SK-N-SH treated with all-trans-retinoic acid at 6 μM for 48 hours (cell line): ENCODE measurements at regions not wholly inside any gene's neighbourhood (a gene's known extent, or its start where the extent isn't known, plus 50 kb on each side); places are given as distances from the start of the nearest gene placed in this dataset.

Experiments
- ATAC-seq: fragments of 200-7000 bp; cut with Tn5 transposase; 3 replicates; pipeline ENCODE4 v1.9.1; 2020; ENCODE audit warnings: mild to moderate bottlenecking, moderate library complexity
- ARNTL ChIP-seq: fragments of 450-650 bp; formaldehyde crosslinking; IDR thresholded peaks from 2 replicates; pipeline ENCODE4 v1.5.0; 2020; ENCODE audit warnings: low read depth, mild to moderate bottlenecking, moderate library complexity, borderline replicate concordance
- BACH2 ChIP-seq: fragments of 250-450 bp; sonication (Bioruptor Pico); IDR thresholded peaks from 2 replicates; pipeline ENCODE4 v1.9.0; 2021; ENCODE audit warnings: mild to moderate bottlenecking, borderline replicate concordance
- CSDC2 ChIP-seq: fragments of 250-450 bp; sonication (Bioruptor Pico); IDR thresholded peaks from 2 replicates; pipeline ENCODE4 v1.5.0; 2020; ENCODE audit warnings: mild to moderate bottlenecking, moderate library complexity
- ESRRG ChIP-seq: fragments of 250-450 bp; sonication (Bioruptor Pico); IDR thresholded peaks from 2 replicates; pipeline ENCODE4 v1.6.1; 2021; ENCODE audit warnings: mild to moderate bottlenecking
- GLIS3 ChIP-seq: fragments of 250-450 bp; sonication (Bioruptor Pico); IDR thresholded peaks from 2 replicates; pipeline ENCODE4 v1.5.0; 2020; ENCODE audit warnings: mild to moderate bottlenecking, moderate library complexity
- ISL1 ChIP-seq: fragments of 250-450 bp; sonication (Bioruptor Pico); IDR thresholded peaks from 2 replicates; pipeline ENCODE4 v2.1.2; 2022; ENCODE audit warnings: mild to moderate bottlenecking, moderate library complexity
- OSR1 ChIP-seq: fragments of 250-450 bp; sonication (Bioruptor Pico); IDR thresholded peaks from 2 replicates; pipeline ENCODE4 v1.8.0; 2022; ENCODE audit warnings: moderate library complexity, mild to moderate bottlenecking, inconsistent platforms
- POU6F1 ChIP-seq: fragments of 250-450 bp; sonication (Bioruptor Pico); IDR thresholded peaks from 2 replicates; pipeline ENCODE4 v1.8.0; 2021; ENCODE audit warnings: low read depth, mild to moderate bottlenecking, moderate library complexity, borderline replicate concordance
- PPARA ChIP-seq: fragments of 250-450 bp; sonication (Bioruptor Pico); IDR thresholded peaks from 2 replicates; pipeline ENCODE4 v1.5.0; 2020; ENCODE audit warnings: mild to moderate bottlenecking, borderline replicate concordance
- RARB ChIP-seq: fragments of 250-450 bp; sonication (Bioruptor Pico); IDR thresholded peaks from 2 replicates; pipeline ENCODE4 v1.8.0; 2021; ENCODE audit warnings: mild to moderate bottlenecking, moderate library complexity
- SNAI2 ChIP-seq: fragments of 250-450 bp; sonication (Bioruptor Pico); IDR thresholded peaks from 2 replicates; pipeline ENCODE4 v1.5.0; 2020; ENCODE audit warnings: mild to moderate bottlenecking, moderate library complexity
- TCF4 ChIP-seq: fragments of 250-450 bp; sonication (Bioruptor Pico); IDR thresholded peaks from 2 replicates; pipeline ENCODE4 v1.8.0; 2021; ENCODE audit warnings: mild to moderate bottlenecking, moderate library complexity, borderline replicate concordance
- TOX ChIP-seq: fragments of 250-450 bp; sonication (Bioruptor Pico); IDR thresholded peaks from 2 replicates; pipeline ENCODE4 v1.8.0; 2021; ENCODE audit warnings: mild to moderate bottlenecking, moderate library complexity, borderline replicate concordance
- ZC3H10 ChIP-seq: fragments of 250-450 bp; sonication (Bioruptor Pico); IDR thresholded peaks from 2 replicates; pipeline ENCODE4 v1.5.1; 2021; ENCODE audit warnings: mild to moderate bottlenecking, moderate library complexity
- ZFP3 ChIP-seq: fragments of 250-450 bp; sonication (Bioruptor Pico); IDR thresholded peaks from 2 replicates; pipeline ENCODE4 v1.5.0; 2020; ENCODE audit warnings: mild to moderate bottlenecking, moderate library complexity
- ZFP30 ChIP-seq: fragments of 450-650 bp; formaldehyde crosslinking; IDR thresholded peaks from 2 replicates; pipeline ENCODE4 v1.5.0; 2022; ENCODE audit warnings: mild to moderate bottlenecking, moderate library complexity
- ZNF565 ChIP-seq: fragments of 450-650 bp; formaldehyde crosslinking; conservative IDR thresholded peaks from 2 replicates; pipeline ENCODE4 v1.5.0; 2020; ENCODE audit warnings: low read depth, mild to moderate bottlenecking, moderate library complexity
- ZNF70 ChIP-seq: fragments of 450-650 bp; formaldehyde crosslinking; IDR thresholded peaks from 2 replicates; pipeline ENCODE4 v1.5.0; 2020; ENCODE audit warnings: mild to moderate bottlenecking, moderate library complexity
- ZNF8 ChIP-seq: fragments of 450-650 bp; formaldehyde crosslinking; IDR thresholded peaks from 2 replicates; pipeline ENCODE4 v1.5.0; 2020; ENCODE audit warnings: mild to moderate bottlenecking, moderate library complexity
- TF ChIP-seq, protein P1 (sequence below): fragments of 250-450 bp; sonication (Bioruptor Pico); IDR thresholded peaks from 2 replicates; pipeline ENCODE4 v1.5.1; 2021; ENCODE audit warnings: mild to moderate bottlenecking, moderate library complexity
- TF ChIP-seq, protein P2 (sequence below): fragments of 250-450 bp; sonication (Bioruptor Pico); IDR thresholded peaks from 2 replicates; pipeline ENCODE4 v1.5.0; 2020; ENCODE audit warnings: mild to moderate bottlenecking, moderate library complexity
- TF ChIP-seq, protein P3 (sequence below): fragments of 250-450 bp; sonication (Bioruptor Pico); IDR thresholded peaks from 2 replicates; pipeline ENCODE4 v1.5.1; 2020; ENCODE audit warnings: low read depth, mild to moderate bottlenecking, moderate library complexity
- TF ChIP-seq, protein P4 (sequence below): fragments of 250-450 bp; sonication (Bioruptor Pico); IDR thresholded peaks from 2 replicates; pipeline ENCODE4 v1.8.0; 2020; ENCODE audit warnings: mild to moderate bottlenecking, moderate library complexity, borderline replicate concordance

DNA sequence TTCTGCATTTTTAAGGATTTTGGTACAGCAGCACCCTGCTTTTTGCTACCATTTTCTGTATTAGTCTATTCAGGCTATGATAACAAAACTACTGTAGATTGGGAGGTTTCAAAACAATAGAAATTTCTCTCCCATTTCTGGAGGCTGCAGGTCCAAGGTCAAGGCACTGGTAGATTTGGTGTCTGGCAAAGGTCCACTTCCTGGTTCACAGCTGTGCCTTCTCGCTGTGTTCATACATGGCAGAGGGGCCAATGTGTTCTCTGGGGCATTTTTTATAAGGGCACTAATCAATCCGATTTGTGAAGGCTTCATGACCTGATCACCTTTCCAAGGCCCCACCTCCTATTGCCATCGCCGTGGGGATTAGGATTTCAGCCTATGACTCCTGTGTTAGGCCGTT, 268.1 kb upstream of the RTL1 start (continued):
- TF ChIP-seq TOX (CRISPR knock-in tag) (no peak), SNAI2 (CRISPR knock-in tag) (no peak), TCF4 (CRISPR knock-in tag) (no peak), CSDC2 (no peak)
- TF ChIP-seq, protein P1, sequence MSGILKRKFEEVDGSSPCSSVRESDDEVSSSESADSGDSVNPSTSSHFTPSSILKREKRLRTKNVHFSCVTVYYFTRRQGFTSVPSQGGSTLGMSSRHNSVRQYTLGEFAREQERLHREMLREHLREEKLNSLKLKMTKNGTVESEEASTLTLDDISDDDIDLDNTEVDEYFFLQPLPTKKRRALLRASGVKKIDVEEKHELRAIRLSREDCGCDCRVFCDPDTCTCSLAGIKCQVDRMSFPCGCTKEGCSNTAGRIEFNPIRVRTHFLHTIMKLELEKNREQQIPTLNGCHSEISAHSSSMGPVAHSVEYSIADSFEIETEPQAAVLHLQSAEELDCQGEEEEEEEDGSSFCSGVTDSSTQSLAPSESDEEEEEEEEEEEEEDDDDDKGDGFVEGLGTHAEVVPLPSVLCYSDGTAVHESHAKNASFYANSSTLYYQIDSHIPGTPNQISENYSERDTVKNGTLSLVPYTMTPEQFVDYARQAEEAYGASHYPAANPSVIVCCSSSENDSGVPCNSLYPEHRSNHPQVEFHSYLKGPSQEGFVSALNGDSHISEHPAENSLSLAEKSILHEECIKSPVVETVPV (CRISPR knock-in tag), result no peak
- TF ChIP-seq, all 23 proteins: peak for 0

DNA sequence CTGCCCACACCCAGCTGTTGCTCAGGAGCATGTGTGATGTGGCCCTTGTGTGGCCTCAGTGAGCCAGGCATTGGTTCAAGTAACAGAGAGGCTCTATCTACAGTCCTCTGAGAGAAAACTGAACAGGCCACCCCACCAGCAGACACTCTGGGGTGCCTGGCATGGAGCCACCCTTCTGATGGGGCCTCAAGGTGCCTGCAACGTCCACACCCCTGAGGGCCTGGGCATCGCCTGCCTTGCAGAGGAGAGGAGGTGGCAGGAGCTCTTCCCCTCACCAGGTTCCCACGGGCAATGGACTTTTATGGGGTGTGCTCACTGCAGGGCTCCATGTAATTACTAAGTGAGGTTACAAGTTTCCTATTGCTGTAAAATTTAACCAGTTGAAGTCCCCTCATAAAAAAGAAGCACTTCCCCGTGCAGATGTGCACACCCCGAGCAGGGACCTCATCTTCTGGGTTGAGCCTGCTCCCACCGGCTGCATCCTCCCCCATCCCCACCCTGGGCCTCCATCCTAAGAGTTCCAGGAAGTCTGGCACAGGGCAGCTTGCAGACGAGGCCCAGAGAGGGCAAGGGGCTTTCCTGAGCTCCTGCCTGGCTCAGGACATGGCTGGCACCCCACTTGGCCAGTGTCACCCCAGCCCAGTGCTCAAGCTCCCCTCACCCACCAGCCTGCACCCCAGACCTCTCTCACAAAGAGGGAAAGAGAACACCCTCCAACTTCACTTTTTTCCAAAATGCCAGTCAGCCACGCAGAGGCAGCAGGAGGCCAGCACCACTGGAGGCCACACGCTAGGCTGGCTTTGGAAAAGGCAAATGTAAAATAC, 270.4 kb upstream of the RTL1 start:
- ATAC-seq, result no peak
- no peak for TF ChIP-seq BACH2 (CRISPR knock-in tag)
- no peak for TF ChIP-seq GLIS3 (CRISPR knock-in tag)
- TF ChIP-seq POU6F1 (CRISPR knock-in tag), result no peak
- TF ChIP-seq ZFP30 (CRISPR knock-in tag), result no peak
- TF ChIP-seq, protein P2, sequence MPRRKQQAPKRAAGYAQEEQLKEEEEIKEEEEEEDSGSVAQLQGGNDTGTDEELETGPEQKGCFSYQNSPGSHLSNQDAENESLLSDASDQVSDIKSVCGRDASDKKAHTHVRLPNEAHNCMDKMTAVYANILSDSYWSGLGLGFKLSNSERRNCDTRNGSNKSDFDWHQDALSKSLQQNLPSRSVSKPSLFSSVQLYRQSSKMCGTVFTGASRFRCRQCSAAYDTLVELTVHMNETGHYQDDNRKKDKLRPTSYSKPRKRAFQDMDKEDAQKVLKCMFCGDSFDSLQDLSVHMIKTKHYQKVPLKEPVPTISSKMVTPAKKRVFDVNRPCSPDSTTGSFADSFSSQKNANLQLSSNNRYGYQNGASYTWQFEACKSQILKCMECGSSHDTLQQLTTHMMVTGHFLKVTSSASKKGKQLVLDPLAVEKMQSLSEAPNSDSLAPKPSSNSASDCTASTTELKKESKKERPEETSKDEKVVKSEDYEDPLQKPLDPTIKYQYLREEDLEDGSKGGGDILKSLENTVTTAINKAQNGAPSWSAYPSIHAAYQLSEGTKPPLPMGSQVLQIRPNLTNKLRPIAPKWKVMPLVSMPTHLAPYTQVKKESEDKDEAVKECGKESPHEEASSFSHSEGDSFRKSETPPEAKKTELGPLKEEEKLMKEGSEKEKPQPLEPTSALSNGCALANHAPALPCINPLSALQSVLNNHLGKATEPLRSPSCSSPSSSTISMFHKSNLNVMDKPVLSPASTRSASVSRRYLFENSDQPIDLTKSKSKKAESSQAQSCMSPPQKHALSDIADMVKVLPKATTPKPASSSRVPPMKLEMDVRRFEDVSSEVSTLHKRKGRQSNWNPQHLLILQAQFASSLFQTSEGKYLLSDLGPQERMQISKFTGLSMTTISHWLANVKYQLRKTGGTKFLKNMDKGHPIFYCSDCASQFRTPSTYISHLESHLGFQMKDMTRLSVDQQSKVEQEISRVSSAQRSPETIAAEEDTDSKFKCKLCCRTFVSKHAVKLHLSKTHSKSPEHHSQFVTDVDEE (CRISPR knock-in tag), result no peak
- no peak for TF ChIP-seq OSR1 (CRISPR knock-in tag)
- no peak for TF ChIP-seq ARNTL (CRISPR knock-in tag)
- TF ChIP-seq PPARA (CRISPR knock-in tag), result no peak
- TF ChIP-seq ISL1 (CRISPR knock-in tag), result no peak
- no peak for TF ChIP-seq SNAI2 (CRISPR knock-in tag)

- no peak for ATAC-seq
- TF ChIP-seq ESRRG (CRISPR knock-in tag) (no peak), RARB (CRISPR knock-in tag) (no peak), SNAI2 (CRISPR knock-in tag) (no peak), ZC3H10 (no peak), ZNF8 (CRISPR knock-in tag) (no peak), ZFP3 (CRISPR knock-in tag) (no peak), OSR1 (CRISPR knock-in tag) (no peak), CSDC2 (no peak), ZNF565 (CRISPR knock-in tag) (no peak), ISL1 (CRISPR knock-in tag) (no peak), TCF4 (CRISPR knock-in tag) (no peak), ZNF70 (CRISPR knock-in tag) (no peak), TOX (CRISPR knock-in tag) (no peak), GLIS3 (CRISPR knock-in tag) (no peak), BACH2 (CRISPR knock-in tag) (no peak)
- TF ChIP-seq, protein P3, sequence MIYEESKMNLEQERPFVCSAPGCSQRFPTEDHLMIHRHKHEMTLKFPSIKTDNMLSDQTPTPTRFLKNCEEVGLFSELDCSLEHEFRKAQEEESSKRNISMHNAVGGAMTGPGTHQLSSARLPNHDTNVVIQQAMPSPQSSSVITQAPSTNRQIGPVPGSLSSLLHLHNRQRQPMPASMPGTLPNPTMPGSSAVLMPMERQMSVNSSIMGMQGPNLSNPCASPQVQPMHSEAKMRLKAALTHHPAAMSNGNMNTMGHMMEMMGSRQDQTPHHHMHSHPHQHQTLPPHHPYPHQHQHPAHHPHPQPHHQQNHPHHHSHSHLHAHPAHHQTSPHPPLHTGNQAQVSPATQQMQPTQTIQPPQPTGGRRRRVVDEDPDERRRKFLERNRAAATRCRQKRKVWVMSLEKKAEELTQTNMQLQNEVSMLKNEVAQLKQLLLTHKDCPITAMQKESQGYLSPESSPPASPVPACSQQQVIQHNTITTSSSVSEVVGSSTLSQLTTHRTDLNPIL (CRISPR knock-in tag), result no peak
- TF ChIP-seq, protein P1 (CRISPR knock-in tag), result no peak
- TF ChIP-seq, protein P4, sequence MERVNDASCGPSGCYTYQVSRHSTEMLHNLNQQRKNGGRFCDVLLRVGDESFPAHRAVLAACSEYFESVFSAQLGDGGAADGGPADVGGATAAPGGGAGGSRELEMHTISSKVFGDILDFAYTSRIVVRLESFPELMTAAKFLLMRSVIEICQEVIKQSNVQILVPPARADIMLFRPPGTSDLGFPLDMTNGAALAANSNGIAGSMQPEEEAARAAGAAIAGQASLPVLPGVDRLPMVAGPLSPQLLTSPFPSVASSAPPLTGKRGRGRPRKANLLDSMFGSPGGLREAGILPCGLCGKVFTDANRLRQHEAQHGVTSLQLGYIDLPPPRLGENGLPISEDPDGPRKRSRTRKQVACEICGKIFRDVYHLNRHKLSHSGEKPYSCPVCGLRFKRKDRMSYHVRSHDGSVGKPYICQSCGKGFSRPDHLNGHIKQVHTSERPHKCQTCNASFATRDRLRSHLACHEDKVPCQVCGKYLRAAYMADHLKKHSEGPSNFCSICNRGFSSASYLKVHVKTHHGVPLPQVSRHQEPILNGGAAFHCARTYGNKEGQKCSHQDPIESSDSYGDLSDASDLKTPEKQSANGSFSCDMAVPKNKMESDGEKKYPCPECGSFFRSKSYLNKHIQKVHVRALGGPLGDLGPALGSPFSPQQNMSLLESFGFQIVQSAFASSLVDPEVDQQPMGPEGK (CRISPR knock-in tag), result no peak
- TF ChIP-seq, protein P2 (CRISPR knock-in tag), result no peak
Observed at GRCh38 chr14:101174522-101174838, 271.0 kb upstream of the RTL1 start.
